BJ (cell line): ENCODE measurements at regions not wholly inside any gene's neighbourhood (a gene's known extent, or its start where the extent isn't known, plus 50 kb on each side); places are given as distances from the start of the nearest gene placed in this dataset.

Experiments
- CTCF ChIA-PET: fragments of 350-600 bp; formaldehyde crosslinking; extraction: SDS; loops from one replicate; lab custom pipeline; 2021; ENCODE audit warnings: antibody characterized with exemption, inconsistent platforms; lab: Yijun Ruan, JAX
- POLR2A ChIA-PET: fragments of 300-600 bp; sonication (Branson Sonifier 250); formaldehyde crosslinking; extraction: SDS; loops from one replicate; lab custom pipeline; 2021; ENCODE audit warnings: antibody characterized with exemption; lab: Charles Lee
- DNase-seq: peaks from one replicate; pipeline ENCODE4 v3.0.0-alpha.2; 2011; ENCODE audit warnings: low read depth
- H3K27me3 ChIP-seq: 2 replicates; pipeline ENCODE4 v1.6.0; 2011; ENCODE audit warnings: low read length; ENCODE audit not compliant: control insufficient read depth, insufficient read depth
- H3K36me3 ChIP-seq: 2 replicates; pipeline ENCODE4 v1.5.1; 2011; ENCODE audit warnings: low read length; ENCODE audit not compliant: control insufficient read depth, insufficient read depth
- H3K4me3 ChIP-seq: 2 replicates; pipeline ENCODE4 v1.5.1; 2011; ENCODE audit warnings: low read depth, mild to moderate bottlenecking, control low read depth, low read length
- TF ChIP-seq, protein P1 (sequence below): IDR thresholded peaks from 2 replicates; pipeline ENCODE4 v1.5.1; 2011; ENCODE audit warnings: low read depth, mild to moderate bottlenecking, control low read depth, inconsistent platforms, low read length, moderate library complexity; ENCODE audit not compliant: insufficient read depth

- TF ChIP-seq, protein P1, sequence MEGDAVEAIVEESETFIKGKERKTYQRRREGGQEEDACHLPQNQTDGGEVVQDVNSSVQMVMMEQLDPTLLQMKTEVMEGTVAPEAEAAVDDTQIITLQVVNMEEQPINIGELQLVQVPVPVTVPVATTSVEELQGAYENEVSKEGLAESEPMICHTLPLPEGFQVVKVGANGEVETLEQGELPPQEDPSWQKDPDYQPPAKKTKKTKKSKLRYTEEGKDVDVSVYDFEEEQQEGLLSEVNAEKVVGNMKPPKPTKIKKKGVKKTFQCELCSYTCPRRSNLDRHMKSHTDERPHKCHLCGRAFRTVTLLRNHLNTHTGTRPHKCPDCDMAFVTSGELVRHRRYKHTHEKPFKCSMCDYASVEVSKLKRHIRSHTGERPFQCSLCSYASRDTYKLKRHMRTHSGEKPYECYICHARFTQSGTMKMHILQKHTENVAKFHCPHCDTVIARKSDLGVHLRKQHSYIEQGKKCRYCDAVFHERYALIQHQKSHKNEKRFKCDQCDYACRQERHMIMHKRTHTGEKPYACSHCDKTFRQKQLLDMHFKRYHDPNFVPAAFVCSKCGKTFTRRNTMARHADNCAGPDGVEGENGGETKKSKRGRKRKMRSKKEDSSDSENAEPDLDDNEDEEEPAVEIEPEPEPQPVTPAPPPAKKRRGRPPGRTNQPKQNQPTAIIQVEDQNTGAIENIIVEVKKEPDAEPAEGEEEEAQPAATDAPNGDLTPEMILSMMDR: no peak
- no peaks in the 10 kb centered on the region for H3K27me3 ChIP-seq
- H3K4me3 ChIP-seq: no peak overlapping the region
- ChIA-PET CTCF (no interaction called here), POLR2A (no interaction called here)
- DNase-seq: no peak
- H3K36me3 ChIP-seq: no peaks in the 10 kb centered on the region
Observed at GRCh38 chr7:79973455-79973854, 161.2 kb upstream of the GNAI1 start.

GRCh38 chr7:79971058-79971457 lies 163.6 kb upstream of the GNAI1 start:
- Histone ChIP-seq H3K4me3 (no peak overlapping the region), H3K36me3 (no peaks in the 10 kb centered on the region), H3K27me3 (no peaks in the 10 kb centered on the region)
- TF ChIP-seq, protein P1: no peak
- ChIA-PET POLR2A (no interaction called here), CTCF (no interaction called here)
- no peak for DNase-seq

DNA sequence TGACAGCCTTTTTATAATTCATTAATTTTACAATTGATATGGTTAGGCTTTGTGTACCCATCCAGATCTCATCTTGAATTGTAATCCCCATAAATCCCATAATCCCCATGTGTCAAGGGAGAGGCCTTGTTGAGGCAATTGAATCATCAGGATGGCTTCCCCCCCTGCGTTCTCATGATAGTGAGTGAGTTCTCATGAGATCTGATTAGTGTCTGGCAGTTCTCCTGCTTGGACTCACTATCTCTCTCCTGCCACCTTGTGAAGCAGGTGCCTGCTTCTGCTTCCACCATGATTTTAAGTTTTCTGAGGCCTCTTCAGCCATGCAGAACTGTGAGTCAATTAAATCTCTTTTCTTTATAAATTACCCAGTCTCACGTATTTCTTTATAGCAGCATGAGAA lies 165.7 kb upstream of the GNAI1 start:
- H3K4me3 ChIP-seq: no peak overlapping the region
- ChIA-PET POLR2A (no interaction called here), CTCF (no interaction called here)
- H3K36me3 ChIP-seq: no peaks in the 10 kb centered on the region
- TF ChIP-seq, protein P1: no peak
- no peaks in the 10 kb centered on the region for H3K27me3 ChIP-seq
- DNase-seq: no peak

DNA sequence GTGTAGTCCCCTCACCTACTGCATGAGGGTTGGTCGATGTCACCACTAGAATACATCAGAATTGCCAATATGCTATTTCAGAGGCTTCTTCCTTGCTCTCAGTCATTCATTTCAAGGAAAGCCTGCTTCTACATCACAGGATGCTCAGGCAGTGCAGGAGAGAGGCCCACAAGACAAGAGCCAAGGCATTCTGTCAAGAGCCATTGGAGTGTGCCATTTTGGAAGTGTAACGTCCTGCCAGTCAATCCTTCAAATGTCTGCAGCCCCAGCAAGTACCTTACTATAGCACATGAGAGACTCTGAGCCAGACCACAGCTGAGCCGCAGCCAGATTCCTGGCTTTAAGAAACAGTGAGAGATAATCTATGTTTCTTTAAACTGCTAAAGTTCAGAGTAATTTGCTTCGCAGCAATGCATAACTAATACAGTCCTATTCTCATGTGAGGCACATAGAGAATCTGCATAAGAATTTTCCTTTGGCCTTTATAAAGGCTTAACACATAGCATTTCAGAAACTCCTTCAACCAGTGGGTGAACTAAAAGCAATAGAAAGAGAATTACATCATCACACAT lies 166.5 kb upstream of the GNAI1 start:
- no peaks in the 10 kb centered on the region for H3K27me3 ChIP-seq
- H3K4me3 ChIP-seq: no peak overlapping the region
- DNase-seq: no peak
- CTCF ChIA-PET: no interaction called here
- POLR2A ChIA-PET: no interaction called here
- no peaks in the 10 kb centered on the region for H3K36me3 ChIP-seq
- TF ChIP-seq, protein P1: no peak

GRCh38 chr7:79965946-79966345 lies 168.7 kb upstream of the GNAI1 start:
- ChIA-PET POLR2A (no interaction called here), CTCF (interaction anchor here (1.8 kb wide), 1 partner anchor 17 kb away, joined by 3 read pairs; no protein-coding TSS in a partner anchor)
- no peak for DNase-seq

More at GRCh38 chr7:79965946-79966345, 168.7 kb upstream of the GNAI1 start:
- TF ChIP-seq, protein P1: no peak
- Histone ChIP-seq H3K36me3 (no peaks in the 10 kb centered on the region), H3K27me3 (no peaks in the 10 kb centered on the region), H3K4me3 (no peak overlapping the region)
